ENCODE measurements at regions not wholly inside any gene's neighbourhood (a gene's known extent, or its start where the extent isn't known, plus 50 kb on each side); places are given as distances from the start of the nearest gene placed in this dataset.

DNA sequence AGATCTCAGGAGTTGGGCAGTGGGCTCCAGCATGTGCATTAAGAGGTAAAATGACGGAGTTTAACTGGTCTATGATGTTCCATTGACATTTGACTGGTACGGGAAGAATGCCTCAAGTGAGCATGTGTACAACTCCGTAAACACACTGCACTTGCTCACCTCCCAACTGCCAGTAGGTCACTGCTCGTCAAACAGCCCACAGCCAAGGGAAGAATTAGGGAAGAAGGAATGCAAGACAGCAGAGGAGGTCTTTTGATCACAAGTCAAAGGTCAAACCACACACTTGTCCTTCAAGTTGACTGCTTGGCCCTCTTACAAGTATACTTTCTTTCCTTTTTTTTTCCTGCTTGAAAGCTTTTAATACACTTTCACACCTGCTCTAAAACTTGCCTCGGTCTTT lies 236.7 kb downstream of the B3GLCT start:
- no peak for DNase-seq
- H3K4me1 ChIP-seq: no peaks in the 10 kb centered on the region
- TF ChIP-seq POLR2A (IDR thresholded peaks at IDR 0.05): no peak
- H3K27me3 ChIP-seq: no peaks in the 10 kb centered on the region
- H3K9me3 ChIP-seq: no peaks in the 10 kb centered on the region
- no peaks in the 10 kb centered on the region for H3K36me3 ChIP-seq
- WGBS, 2 donors: 28 to 39% methylated on average over 5 of the region's 5 CpGs
- no peak overlapping the region for H3K27ac ChIP-seq
- H3K4me3 ChIP-seq: no peak overlapping the region
- ATAC-seq (ENCODE audit: low FRiP score in 2 of 2): no peak

DNA sequence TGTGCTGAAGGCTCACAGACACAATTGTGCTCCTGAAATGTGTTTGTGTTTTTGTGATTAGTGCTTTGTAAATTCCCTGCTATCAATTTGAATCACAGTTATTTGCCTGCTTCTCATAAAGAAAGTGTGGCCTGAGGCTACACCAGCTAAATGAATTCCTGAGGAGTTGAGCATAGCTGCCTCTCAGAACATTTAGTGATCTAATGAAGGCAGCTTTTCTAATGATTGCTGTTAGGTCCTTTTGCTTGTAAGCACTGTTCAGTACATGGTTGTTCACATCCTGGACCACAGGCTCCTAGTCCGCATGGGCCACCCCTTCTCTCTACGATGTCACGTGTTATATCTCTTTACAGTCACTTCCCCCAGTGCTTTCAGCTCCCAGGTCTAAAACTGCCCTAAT lies 238.2 kb downstream of the B3GLCT start:
- Histone ChIP-seq H3K36me3 (no peaks in the 10 kb centered on the region), H3K4me1 (no peaks in the 10 kb centered on the region), H3K9me3 (no peaks in the 10 kb centered on the region), H3K27me3 (no peaks in the 10 kb centered on the region), H3K4me3 (no peak overlapping the region), H3K27ac (no peak overlapping the region)
- no peak for TF ChIP-seq POLR2AphosphoS5 (IDR thresholded peaks at IDR 0.05)
- no peak for DNase-seq
- 85 to 87% methylated on average over 3 of the region's 3 CpGs for WGBS, 2 donors
- no peak for ATAC-seq (ENCODE audit: low FRiP score in 2 of 2)

GRCh38 chr13:31440132-31440531 lies 240.4 kb downstream of the B3GLCT start:
- no peaks in the 10 kb centered on the region for H3K27me3 ChIP-seq
- TF ChIP-seq, protein P1, sequence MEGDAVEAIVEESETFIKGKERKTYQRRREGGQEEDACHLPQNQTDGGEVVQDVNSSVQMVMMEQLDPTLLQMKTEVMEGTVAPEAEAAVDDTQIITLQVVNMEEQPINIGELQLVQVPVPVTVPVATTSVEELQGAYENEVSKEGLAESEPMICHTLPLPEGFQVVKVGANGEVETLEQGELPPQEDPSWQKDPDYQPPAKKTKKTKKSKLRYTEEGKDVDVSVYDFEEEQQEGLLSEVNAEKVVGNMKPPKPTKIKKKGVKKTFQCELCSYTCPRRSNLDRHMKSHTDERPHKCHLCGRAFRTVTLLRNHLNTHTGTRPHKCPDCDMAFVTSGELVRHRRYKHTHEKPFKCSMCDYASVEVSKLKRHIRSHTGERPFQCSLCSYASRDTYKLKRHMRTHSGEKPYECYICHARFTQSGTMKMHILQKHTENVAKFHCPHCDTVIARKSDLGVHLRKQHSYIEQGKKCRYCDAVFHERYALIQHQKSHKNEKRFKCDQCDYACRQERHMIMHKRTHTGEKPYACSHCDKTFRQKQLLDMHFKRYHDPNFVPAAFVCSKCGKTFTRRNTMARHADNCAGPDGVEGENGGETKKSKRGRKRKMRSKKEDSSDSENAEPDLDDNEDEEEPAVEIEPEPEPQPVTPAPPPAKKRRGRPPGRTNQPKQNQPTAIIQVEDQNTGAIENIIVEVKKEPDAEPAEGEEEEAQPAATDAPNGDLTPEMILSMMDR (IDR thresholded peaks at IDR 0.05): no peak
- TF ChIP-seq EP300 (IDR thresholded peaks at IDR 0.05) (no peak), POLR2A (IDR thresholded peaks at IDR 0.05) (no peak), POLR2AphosphoS5 (IDR thresholded peaks at IDR 0.05) (no peak)
- H3K36me3 ChIP-seq: no peaks in the 10 kb centered on the region
- no peak overlapping the region for H3K27ac ChIP-seq
- H3K4me3 ChIP-seq: no peak overlapping the region
- H3K9me3 ChIP-seq: no peaks in the 10 kb centered on the region
- no peaks in the 10 kb centered on the region for H3K4me1 ChIP-seq
- 70 to 84% methylated on average over 2 of the region's 2 CpGs for WGBS, 2 donors
- no peak for DNase-seq
- ATAC-seq (ENCODE audit: low FRiP score in 2 of 2): no peak

DNA sequence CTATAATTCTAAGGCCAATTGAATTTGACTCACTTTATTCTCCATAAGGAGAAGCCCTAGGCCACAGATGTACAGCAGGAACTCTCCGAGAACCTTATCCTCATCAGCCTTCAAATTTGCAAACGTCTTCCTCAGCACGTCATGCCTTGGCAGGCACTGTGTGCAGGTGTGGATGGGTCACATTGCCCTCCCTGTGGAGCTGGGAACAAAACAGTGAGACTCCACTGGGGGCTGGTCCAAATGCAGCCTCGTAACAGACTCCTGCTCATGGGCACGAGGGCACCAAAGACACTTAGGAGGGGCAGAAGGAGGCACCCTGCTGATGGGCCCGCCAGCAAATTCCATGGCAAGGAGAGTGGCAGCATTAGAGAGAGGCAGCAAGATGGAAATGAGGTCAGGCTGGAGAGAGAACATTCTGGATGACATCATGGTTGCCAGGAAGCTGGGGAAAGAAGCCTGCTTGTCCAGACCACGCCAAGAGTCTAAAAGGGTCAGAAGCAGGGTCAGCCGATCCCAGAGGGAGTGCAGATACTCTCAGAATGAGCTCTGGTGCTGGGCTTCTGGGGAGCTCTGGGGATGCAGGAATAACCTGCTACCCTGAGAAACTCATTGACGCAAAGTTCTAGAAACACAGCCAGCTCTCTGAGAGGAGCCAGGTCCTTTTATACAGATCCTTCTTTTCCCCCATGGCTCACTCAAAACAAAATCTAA lies 242.2 kb downstream of the B3GLCT start:
- Histone ChIP-seq H3K4me1 (no peaks in the 10 kb centered on the region), H3K9me3 (no peaks in the 10 kb centered on the region), H3K27ac (no peak overlapping the region), H3K27me3 (no peaks in the 10 kb centered on the region), H3K4me3 (no peak overlapping the region), H3K36me3 (no peaks in the 10 kb centered on the region)
- TF ChIP-seq POLR2AphosphoS5 (IDR thresholded peaks at IDR 0.05): no peak
- no peak for TF ChIP-seq POLR2A (IDR thresholded peaks at IDR 0.05)
- no peak for TF ChIP-seq EP300 (IDR thresholded peaks at IDR 0.05)
- TF ChIP-seq, protein P1 (IDR thresholded peaks at IDR 0.05): no peak
- no peak for DNase-seq
- 80 to 83% methylated on average over 9 of the region's 9 CpGs for WGBS, 2 donors
- peak in 1 of 2 donors; percentile 67 for ATAC-seq (ENCODE audit: low FRiP score in 2 of 2)

DNA sequence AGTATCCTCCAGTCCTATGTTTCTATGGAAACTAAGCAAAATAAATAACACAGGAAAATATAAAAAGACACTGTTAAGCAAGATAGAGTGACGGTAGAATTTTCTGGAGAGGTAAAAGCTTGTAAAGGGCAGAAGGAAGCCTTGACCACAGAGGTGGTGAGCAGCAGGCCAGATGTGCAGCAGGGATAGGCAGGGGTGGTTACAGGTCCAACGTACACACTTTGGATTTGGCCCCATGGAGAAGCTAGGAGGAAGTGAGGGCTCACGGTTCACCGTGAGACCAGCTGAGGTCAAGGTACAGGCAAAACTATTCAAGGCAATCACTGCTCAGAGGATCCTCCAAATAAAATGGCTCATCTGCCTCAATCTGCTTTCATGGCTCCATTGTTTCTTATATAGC lies 242.8 kb downstream of the B3GLCT start:
- Histone ChIP-seq H3K9me3 (no peaks in the 10 kb centered on the region), H3K36me3 (no peaks in the 10 kb centered on the region), H3K27me3 (no peaks in the 10 kb centered on the region), H3K4me3 (no peak overlapping the region), H3K27ac (no peak overlapping the region), H3K4me1 (no peaks in the 10 kb centered on the region)
- DNase-seq: no peak
- TF ChIP-seq EP300 (IDR thresholded peaks at IDR 0.05) (no peak), POLR2AphosphoS5 (IDR thresholded peaks at IDR 0.05) (no peak), POLR2A (IDR thresholded peaks at IDR 0.05) (no peak)
- TF ChIP-seq, protein P1 (IDR thresholded peaks at IDR 0.05): no peak
- peak in 1 of 2 donors; percentile 4 for ATAC-seq (ENCODE audit: low FRiP score in 2 of 2)
- 59 to 63% methylated on average over 4 of the region's 4 CpGs for WGBS, 2 donors

DNA sequence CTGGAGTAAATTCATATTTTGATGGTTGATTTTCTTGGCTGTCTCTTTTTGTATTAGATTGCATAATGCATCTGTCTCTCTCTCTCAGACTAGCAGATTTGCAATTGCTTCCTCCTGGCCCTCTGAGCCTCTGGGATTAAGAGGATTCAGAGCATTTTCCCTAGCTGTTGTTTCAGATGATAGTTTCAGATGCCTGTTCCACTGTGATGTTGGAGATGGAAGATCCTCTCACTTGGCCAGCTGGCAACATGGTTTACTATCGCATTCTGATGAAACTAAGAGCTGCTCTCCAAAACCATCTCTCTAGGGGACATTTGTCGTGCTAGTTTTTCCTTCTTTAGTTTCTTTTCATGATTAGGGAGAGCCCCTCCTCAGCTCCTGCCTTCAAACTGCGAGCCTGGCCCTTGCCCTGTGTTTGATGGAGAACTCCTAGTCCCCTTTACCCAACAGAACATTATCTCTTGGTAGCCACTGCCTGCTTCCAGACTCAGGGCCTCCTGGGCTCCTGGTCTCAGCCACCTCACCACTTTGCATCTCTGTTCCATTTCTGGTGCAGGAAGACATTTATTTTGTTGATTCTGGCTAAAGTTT lies 244.6 kb downstream of the B3GLCT start:
- Histone ChIP-seq H3K4me1 (no peaks in the 10 kb centered on the region), H3K36me3 (no peaks in the 10 kb centered on the region), H3K9me3 (no peaks in the 10 kb centered on the region), H3K27ac (no peak overlapping the region), H3K4me3 (no peak overlapping the region), H3K27me3 (no peaks in the 10 kb centered on the region)
- peak in 1 of 2 donors; percentile 64 for ATAC-seq (ENCODE audit: low FRiP score in 2 of 2)
- WGBS, 2 donors: 79 to 82% methylated on average over 3 of the region's 3 CpGs
- TF ChIP-seq EP300 (IDR thresholded peaks at IDR 0.05) (no peak), POLR2A (IDR thresholded peaks at IDR 0.05) (no peak), POLR2AphosphoS5 (IDR thresholded peaks at IDR 0.05) (no peak)
- TF ChIP-seq, protein P1 (IDR thresholded peaks at IDR 0.05): no peak
- DNase-seq: no peak

Measured in upper lobe of left lung (tissue), 6 donors.